ENCODE measurements at regions not wholly inside any gene's neighbourhood (a gene's known extent, or its start where the extent isn't known, plus 50 kb on each side); places are given as distances from the start of the nearest gene placed in this dataset.
"Not testable (repeated sequence)": the region's sequence is repeated elsewhere in the genome, so short reads cannot be mapped to it uniquely, and the experiment has no call there.

DNA sequence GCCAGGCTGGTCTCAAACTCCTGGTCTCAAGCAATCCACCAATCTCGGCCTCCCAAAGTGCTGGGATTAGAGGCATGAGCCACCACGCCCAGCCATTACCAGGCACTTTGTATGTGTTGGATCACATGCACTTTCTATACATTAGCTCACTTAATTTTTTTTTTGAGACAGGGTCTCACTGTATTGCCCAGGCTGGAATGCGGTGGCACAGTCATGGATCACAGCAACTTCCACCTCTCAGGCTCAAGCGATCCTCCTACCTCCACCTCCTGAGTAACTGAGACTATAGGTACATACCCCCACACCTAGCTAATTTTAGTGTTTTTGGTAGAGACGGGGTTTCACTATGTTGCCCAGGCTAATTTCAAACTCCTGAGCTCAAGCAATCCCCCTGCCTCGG is 203.0 kb upstream of the MYL2 start:
- no peak for DNase-seq (ENCODE audit: extremely low read depth in 1 of 2, low read depth in 1 of 2)

DNA sequence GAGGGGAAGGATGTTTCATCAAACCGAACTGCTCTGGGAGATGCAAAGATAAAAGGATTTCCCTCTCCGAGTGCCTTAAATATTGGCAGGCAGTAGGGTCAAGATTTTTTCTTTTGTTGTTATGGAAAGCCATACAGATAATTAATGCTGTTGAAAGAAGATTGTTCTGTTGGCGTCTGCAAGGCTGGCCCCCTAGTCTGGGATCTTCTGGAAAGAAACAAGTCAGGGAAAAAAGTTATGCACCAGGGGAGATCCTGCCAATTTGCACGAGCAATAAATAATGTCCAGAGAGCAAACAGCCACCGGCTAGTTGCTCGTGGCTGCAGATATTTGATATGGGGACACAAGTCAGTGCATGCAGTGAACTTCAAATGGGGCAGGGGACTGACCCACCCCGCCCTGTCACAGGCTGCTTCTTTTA is 202.1 kb upstream of the MYL2 start:
- DNase-seq (ENCODE audit: extremely low read depth in 1 of 2, low read depth in 1 of 2) = no peak

DNA sequence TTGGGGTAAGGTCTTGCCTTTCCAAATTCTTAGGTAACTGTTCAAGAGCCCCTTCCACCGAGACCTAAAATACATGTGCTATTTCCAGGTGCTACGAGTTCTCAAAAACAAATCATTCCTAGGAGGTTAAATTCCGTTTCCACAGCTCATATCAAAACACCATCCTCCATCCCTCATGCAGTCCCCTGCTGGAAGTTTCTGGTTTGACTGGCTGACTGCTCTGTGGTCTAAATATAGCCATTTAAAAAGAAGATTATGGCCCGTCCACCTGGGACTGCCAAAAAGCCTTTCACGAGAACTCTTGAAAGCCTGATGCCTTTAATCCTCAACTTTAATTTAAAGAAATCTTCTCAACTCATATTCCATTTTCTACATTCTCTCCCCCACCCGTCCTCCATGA is 201.5 kb upstream of the MYL2 start:
- no peak for DNase-seq (ENCODE audit: extremely low read depth in 1 of 2, low read depth in 1 of 2)

DNA sequence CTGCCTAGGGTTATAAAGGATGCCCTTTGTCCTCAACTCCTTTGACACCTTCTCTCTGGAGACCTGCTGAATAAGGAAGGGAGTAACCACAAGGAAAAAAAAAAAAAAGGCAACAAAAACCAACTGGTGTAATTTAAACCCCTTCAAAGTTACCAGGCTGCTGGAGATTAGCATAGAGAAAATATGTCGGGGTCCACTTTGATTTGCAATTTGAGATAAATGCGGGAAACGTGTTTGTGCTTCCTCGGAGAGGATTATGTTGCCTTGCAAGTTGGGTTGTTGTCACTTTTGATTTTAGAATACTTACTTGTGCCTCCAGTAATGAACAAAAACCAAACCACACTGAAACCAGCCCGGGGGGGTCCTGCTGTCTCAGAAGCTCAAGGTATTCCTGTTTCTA is 200.2 kb upstream of the MYL2 start:
- no peak for DNase-seq (ENCODE audit: extremely low read depth in 1 of 2, low read depth in 1 of 2)

DNA sequence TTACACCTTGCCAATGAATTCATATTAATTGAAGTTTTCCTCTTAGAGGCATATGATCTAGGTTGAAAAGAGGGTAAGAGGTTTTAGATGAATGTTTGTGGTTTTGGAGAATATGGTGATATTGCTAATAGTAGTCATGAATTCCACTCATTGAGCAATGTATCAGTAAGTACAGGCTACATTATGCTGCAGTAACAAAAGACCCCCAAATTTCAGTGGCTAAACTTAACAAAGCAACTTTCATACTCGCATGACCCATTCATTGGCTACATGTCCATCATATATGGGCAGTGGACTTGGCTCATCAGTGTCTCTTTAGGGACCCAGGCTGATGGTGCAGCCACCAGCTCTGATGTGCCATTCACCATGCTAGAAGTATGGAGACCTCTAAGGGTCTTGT is 196.6 kb upstream of the MYL2 start:
- no peak for DNase-seq (ENCODE audit: extremely low read depth in 1 of 2, low read depth in 1 of 2)

DNA sequence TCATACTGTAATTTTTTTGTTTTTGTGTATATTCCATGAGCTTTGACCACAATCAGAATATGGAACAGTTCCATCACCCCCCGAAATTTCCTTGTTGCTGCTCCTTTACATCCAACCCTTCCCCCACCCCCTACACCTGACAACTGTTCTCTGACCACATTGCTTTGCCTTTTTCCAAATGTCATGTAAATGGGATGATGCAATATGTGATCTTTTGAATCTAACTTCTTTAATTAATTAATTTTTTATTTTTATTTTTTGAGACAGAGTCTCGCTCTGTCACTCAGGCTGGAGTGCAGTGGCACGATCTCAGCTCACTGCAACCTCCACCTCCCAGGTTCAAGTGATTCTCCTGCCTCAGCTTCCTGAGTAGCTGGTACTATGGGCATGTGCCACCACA is 192.9 kb upstream of the MYL2 start:
- not testable (repeated sequence) for DNase-seq (ENCODE audit: extremely low read depth in 1 of 2, low read depth in 1 of 2)

DNA sequence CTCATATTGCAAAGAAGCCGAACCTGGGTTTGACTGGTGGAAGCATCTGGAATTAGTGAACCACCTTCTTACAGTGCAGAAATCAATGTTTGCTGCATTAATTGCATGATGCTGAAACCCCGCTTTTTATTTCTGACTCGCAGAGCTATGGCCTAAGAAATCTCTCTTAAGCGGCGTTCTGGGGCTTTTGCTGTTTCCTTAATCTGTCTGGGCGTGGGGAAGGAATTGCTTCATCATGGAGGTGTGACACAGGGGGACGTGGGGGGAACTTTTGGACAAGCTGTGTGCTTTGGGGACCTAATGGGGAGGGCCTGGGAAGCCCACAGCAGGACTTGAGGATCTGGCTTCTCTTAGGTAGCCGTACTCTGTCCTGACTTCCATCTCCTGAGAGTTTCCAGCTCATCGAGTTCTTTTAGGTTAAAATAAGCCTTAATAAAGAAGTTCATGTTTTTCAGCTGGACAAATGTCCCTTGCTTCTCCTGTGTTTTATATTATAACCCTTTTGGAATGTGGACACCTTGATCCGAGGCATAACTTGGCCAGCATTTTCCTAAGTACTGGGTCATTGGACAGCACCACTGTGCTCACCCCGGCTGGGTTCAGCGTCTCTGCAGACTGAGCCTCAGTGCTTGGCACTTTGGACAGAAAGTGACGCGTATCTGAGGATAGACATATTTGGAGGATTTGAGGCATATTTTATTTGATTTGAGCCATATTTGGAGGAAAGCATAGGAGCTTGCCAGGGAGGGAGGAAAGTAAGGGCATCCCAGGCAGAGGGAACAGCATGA is 192.1 kb upstream of the MYL2 start:
- no peak for DNase-seq (ENCODE audit: extremely low read depth in 1 of 2, low read depth in 1 of 2)

DNA sequence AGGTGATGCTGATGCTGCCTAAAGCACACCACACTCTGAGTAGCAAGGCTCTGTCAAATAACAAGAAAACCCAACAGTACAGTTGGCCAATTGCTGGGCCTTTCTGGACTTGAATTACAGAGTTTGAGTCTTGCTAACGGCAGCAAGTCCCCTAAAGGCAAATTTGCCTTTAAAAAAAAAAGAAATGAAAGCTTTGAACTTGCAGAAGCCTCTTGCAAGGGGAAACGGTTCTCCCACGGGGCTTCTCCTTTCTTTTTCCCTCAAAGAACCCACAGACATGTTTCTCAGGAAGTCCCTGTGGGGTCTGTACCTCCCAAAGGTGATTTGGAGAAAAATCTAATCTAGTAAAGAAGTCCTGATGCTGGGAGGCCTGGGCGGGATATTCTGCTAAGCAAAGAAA is 191.3 kb upstream of the MYL2 start:
- DNase-seq (ENCODE audit: extremely low read depth in 1 of 2, low read depth in 1 of 2) = no peak

DNA sequence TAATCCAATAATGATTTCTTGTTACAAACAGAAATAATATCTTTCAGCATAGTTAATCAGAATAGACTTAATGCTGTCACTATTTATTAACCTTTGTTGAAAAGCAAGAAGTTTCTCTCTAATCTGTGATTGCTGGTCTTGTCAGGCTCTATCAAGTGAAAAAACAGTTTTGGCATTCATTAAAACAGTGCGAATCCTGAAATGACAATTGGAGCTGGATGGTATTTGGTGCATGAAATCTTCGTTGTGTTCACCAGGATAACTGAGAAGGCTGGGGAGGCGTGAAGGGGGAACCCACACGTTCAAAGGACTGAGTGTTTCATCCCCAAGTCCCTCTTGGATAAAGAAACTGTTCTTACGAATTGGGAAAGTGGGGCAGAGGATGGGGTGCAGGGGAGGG is 190.2 kb upstream of the MYL2 start:
- DNase-seq (ENCODE audit: extremely low read depth in 1 of 2, low read depth in 1 of 2) = no peak

DNA sequence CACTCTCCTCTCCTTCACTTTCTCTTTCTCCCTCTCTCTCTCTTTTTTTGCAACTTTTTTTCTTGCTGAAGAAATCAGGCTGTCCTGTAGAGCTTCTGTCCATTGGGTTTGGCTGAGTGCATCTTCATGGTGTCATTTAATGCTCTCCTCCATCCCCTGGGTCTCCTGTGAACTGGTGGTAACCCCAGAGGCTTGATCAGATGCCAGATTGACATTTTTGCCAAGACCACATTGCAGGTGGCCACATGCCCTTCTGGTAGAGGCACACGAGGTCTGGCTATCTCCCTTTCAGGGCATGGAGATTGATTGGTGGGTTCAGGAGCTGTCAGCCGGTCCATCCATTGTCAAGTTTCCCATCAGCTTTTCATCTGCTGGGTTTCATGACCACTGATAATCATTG is 188.3 kb upstream of the MYL2 start:
- no peak for DNase-seq (ENCODE audit: extremely low read depth in 1 of 2, low read depth in 1 of 2)

DNA sequence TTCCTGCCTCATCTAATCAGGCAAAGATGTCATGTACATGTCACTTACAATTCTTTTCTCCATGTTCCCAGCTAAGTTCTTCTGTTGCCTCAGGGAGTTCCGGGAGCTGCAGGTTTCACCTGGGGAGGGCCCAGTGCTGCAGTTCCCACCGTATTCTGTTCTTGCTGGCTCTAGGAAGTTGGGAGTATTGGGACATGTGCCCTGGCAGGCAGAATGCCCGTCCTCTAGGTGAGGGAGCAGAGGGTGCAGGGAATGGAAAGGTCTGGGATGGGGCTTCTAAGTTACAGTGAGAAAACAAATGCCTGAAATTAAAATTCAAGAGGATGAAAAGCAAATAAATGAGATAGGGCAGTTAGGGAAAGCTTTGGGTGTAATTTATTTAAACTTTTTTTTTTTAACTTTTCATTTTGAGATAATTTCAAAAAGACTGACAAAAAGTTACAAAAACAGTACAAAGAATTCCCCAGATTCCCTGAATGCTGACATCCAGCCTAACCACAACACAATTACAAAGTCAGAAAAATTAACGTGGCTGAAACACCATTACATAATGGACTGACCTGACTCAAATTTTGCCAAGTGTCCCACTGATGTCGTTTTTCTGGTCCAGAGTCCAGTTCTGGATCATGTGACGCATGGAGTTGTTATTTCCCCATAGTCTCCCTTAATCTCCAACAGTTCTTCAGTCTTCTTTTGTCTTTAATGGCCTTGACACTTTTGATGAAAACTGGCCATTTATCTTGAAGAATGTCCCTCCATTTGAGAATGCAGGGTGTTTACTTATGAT is 187.2 kb upstream of the MYL2 start:
- no peak for DNase-seq (ENCODE audit: extremely low read depth in 1 of 2, low read depth in 1 of 2)

DNA sequence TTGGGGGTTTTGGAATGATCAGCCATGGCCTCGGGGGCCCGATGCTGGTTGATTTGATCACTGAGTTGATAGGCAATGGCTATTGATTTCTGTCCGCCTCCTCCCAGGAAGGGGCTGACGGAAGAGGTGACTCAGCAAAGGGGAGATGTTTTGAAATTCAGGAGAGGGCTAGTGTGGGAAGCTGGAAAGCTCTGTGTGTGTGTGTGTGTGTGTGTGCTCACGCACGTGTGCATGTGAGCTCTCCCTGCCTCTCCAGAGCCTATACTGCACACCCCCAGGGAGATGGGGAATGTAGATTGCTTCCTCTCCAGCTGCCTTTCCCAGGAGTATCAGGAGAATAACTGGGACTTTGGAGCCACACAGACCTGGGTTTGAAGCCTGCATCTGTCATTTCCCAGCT is 184.9 kb upstream of the MYL2 start:
- no peak for DNase-seq (ENCODE audit: extremely low read depth in 1 of 2, low read depth in 1 of 2)

DNA sequence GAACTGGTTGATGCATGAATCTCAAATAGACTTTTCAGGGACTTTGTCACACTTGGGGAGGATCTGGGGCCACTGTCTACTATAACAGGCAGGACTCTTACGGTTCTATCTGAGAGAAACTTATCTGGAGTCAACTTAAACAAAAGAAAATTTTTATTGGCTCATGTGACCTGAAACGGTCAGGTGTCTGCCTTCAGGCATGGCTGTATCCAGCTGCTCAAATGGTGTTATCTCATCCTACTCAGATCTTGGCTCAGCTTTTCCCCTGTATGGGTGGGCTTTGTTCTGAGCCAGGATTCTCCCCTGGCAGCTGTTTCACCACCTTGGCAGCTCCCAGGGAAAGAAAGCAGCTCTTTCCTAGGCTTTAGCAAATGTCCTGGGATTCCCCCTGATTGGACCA is 183.2 kb upstream of the MYL2 start:
- DNase-seq (ENCODE audit: extremely low read depth in 1 of 2, low read depth in 1 of 2) = no peak

DNA sequence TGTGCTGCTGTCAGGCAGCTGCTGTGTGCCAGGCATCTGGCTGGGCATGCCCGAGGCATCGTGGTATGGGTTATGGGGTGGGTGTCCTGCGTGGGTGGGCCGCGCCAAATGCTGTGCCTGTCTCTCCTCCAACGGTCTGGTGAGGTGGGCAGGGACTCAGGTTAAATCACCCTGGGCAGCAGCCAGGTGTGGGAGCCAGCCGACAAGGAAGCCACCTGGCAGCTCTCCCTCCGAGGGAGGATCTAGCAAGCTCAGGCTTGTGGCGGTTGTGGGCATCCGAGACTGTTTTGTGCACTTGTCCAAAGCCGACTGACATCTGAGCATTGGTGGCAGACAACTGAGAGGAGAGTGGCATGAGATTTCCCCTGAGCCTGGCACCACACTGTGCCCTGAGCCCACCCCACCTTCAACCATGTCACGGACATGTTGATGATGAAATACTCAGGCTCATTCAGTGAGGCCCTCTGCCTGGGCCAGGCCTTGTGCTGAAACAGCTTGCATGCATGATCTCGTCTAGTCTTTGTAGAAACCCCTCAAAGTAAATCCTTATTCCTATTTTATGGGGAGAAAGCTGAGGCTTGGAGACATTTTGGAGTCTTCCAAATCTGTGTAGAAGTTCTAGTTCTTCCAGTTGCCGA is 181.8 kb upstream of the MYL2 start:
- no peak for DNase-seq (ENCODE audit: extremely low read depth in 1 of 2, low read depth in 1 of 2)

DNA sequence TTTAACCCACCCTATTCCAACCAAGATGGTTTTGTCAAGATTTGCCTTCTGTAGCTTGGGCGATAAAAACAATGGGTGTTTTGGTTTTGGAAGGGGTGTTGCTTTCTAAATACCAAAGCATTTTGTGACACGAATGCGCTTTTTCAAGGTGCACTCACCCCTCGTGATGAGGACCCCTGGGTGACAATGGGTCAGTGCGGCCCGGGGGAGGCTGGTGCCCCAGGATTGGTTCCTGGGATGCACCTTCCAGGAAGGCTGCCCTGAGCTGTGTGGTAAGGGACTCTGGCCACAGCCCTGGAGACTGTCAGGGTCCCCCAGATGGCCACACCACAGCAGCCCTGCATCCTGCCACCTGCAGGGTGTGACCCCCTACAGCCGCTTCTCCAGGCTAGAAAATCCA is 180.6 kb upstream of the MYL2 start:
- DNase-seq (ENCODE audit: extremely low read depth in 1 of 2, low read depth in 1 of 2) = no peak

DNA sequence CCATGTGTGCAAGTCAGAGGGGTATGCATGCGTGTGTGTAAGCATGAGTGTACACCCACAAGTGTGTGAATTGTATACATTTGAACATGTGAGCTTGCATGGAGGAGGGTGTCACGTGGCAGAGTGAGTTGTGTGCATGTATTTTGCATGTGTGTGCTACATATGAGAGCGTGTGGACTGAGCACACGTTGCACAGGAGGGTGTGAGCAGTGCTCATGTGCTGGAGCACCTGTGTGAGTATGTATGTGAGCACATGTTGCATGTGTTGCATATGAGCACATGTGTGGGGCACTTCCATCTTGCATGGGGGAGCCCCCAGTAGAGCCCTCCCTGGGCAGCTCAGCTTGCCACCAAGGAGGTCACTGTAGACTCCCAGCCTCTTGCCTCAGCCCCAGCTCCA is 180.2 kb upstream of the MYL2 start:
- DNase-seq (ENCODE audit: extremely low read depth in 1 of 2, low read depth in 1 of 2) = no peak

DNA sequence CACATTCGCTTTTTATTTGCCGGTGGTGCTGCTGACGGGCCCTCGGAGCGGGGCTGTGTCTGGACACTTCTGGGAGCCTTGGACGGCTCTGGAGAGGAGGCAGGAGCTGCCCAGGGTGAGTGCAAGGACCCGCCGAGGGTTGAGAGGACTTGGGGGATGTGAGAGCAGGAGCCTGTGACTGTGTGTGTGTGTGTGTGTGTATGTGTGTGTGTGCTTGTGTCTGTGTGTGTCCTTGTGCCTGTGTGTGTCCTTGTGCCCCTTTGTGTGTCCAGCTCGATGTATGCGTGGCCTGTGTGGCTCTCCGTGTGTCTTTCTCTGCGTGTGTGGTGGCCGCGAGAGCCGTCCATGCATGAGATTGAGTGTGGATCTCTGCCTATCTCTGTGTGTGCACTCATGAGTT is 179.6 kb upstream of the MYL2 start:
- DNase-seq (ENCODE audit: extremely low read depth in 1 of 2, low read depth in 1 of 2) = no peak

DNA sequence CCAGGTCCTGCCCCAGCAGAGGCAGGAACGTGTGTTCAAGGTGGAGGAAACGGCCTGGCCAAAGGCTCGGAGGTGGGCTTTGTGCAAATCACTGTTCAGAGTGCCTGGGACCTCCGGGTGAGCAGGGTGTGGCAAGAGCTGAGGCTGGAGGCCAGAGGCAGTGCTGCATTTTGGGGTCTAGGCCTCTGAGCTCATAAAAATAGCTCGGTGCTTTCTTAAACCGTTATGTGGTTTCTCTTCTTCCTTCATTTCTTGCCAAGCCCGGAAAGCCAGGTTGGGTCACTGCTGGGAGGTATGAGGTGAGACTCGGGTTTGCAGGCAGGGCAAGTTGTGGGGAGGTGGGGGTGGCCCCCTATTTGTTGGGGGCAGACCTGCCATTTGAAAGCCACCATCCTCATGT is 178.8 kb upstream of the MYL2 start:
- no peak for DNase-seq (ENCODE audit: extremely low read depth in 1 of 2, low read depth in 1 of 2)

DNA sequence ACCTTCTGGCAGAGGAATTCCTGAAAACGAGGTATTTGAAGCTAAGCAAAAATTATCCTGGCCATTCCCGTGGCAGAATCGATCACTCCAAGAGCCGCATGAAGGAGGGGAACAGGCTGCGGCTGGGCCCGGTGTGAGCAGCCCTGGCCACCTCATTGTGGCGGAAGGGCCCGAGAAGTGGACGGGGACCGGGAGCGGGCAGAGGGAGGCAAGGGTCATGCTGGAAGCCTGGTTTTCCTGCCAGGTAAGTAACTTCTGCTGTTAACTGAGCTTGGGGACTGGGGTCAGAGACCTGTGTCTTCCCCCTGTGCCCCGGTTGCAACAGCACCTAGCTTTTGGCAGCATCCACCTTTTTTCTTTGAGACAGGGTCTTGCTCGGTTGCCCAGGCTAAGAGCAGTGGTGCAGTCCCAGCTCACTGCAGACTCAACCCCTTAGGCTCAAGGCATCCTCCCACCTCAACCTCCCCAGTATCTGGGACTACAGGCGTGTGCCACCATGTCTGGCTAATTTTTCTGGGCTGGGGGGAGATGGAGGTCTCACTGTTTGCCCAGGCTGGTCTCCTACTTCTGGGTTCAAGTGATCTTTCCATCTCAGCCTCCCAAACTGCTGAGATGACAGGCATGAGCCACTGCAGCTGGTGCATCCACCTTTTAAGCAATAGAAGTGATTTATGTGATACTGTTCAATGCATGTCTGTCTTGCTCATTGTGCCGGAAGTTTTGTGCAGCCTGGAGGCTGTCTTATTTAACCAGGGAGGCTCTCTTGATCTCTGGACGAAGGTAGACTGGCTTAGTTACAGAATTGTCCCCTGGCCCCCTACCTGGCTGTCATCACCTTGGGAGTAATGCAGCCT is 174.0 kb upstream of the MYL2 start:
- DNase-seq (ENCODE audit: extremely low read depth in 1 of 2, low read depth in 1 of 2) = no peak

DNA sequence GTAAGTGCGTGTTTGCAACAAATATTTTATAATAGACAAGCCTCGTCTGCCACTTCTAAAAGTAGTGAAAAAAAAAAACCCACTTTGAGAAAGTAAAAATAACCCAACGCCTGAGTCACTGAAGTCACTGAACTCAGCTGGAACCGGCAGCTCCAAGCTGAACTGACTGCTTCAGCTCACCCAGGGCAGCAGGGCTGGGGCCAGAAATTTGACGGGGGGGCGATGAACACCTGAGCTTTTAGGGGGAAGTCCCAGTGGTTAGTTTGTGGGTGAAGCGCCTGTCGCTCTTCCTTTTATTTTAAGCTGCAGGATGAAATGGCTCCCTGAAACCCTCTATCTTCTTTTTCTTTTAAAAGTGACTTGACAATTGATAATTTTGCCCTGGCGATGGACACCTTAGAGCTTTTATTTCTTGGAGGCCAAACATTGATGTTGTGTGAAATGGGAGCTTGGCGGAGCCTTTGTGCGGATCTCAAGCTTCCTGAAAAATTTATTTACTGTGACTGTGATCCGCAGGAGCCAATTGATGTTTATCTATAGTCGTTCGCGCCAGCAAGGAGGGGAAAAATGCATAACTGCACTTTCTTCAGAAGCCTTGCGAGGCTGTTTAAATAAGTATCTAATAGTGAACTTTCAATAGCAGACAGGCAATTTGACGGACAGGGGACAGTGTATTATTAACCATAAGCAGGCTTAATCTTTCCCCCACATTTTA is 173.2 kb upstream of the MYL2 start:
- no peak for DNase-seq (ENCODE audit: extremely low read depth in 1 of 2, low read depth in 1 of 2)

Data from stimulated activated CD8-positive, alpha-beta memory T cell treated with anti-CD3 and anti-CD28 coated beads, Interleukin-7, amount 100 ng/mL, for 48 hours (primary cell).